ENCODE measurements at regions not wholly inside any gene's neighbourhood (a gene's known extent, or its start where the extent isn't known, plus 50 kb on each side); places are given as distances from the start of the nearest gene placed in this dataset.

- no peaks in the 10 kb centered on the region for H3K4me1 ChIP-seq
- H3K27ac ChIP-seq: no peak overlapping the region
- H3K27me3 ChIP-seq: no peaks in the 10 kb centered on the region
- TF ChIP-seq POLR2AphosphoS5 (IDR thresholded peaks at IDR 0.05) (no peak), CTCF (IDR thresholded peaks at IDR 0.05) (no peak), POLR2A (IDR thresholded peaks at IDR 0.05) (no peak)
- no peaks in the 10 kb centered on the region for H3K36me3 ChIP-seq
- H3K9me3 ChIP-seq: no peaks in the 10 kb centered on the region
- intact Hi-C loops (cut with DNase I; ENCODE audit: low total_unique reads): no loop called here
- H3K4me3 ChIP-seq: no peak overlapping the region
- DNase-seq (ENCODE audit: low spot score in 2 of 2): no peak
Measured at GRCh38 chr5:5919411-5919810, 458.9 kb downstream of the MED10 start.

GRCh38 chr5:5906778-5907177 lies 471.6 kb downstream of the MED10 start:
- TF ChIP-seq POLR2AphosphoS5 (IDR thresholded peaks at IDR 0.05) (no peak), CTCF (IDR thresholded peaks at IDR 0.05) (no peak), POLR2A (IDR thresholded peaks at IDR 0.05) (no peak)
- no peaks in the 10 kb centered on the region for H3K27me3 ChIP-seq
- no peak for DNase-seq (ENCODE audit: low spot score in 2 of 2)
- H3K27ac ChIP-seq: no peak overlapping the region
- H3K36me3 ChIP-seq: no peaks in the 10 kb centered on the region
- intact Hi-C loops (cut with DNase I; ENCODE audit: low total_unique reads): no loop called here
- H3K4me3 ChIP-seq: no peak overlapping the region
- no peaks in the 10 kb centered on the region for H3K9me3 ChIP-seq
- no peaks in the 10 kb centered on the region for H3K4me1 ChIP-seq

GRCh38 chr5:5905186-5905585 lies 473.2 kb downstream of the MED10 start:
- TF ChIP-seq POLR2A (IDR thresholded peaks at IDR 0.05) (no peak), CTCF (IDR thresholded peaks at IDR 0.05) (no peak), POLR2AphosphoS5 (IDR thresholded peaks at IDR 0.05) (no peak)
- no peak overlapping the region for H3K4me3 ChIP-seq
- H3K4me1 ChIP-seq: no peaks in the 10 kb centered on the region
- no peak for DNase-seq (ENCODE audit: low spot score in 2 of 2)
- intact Hi-C loops (cut with DNase I; ENCODE audit: low total_unique reads): no loop called here
- no peaks in the 10 kb centered on the region for H3K27me3 ChIP-seq
- H3K36me3 ChIP-seq: no peaks in the 10 kb centered on the region
- H3K9me3 ChIP-seq: no peaks in the 10 kb centered on the region
- no peak overlapping the region for H3K27ac ChIP-seq

- Histone ChIP-seq H3K36me3 (no peaks in the 10 kb centered on the region), H3K4me1 (no peaks in the 10 kb centered on the region), H3K9me3 (no peaks in the 10 kb centered on the region), H3K27ac (no peak overlapping the region), H3K27me3 (no peaks in the 10 kb centered on the region), H3K4me3 (no peak overlapping the region)
- TF ChIP-seq POLR2A (IDR thresholded peaks at IDR 0.05) (no peak), POLR2AphosphoS5 (IDR thresholded peaks at IDR 0.05) (no peak)
- no peak for DNase-seq (ENCODE audit: low spot score in 2 of 2)
- intact Hi-C loops (cut with DNase I; ENCODE audit: low total_unique reads): no loop called here
Measured at GRCh38 chr5:5904113-5904512, 474.2 kb downstream of the MED10 start.

GRCh38 chr5:5902678-5903646 lies 475.4 kb downstream of the MED10 start:
- no peak for DNase-seq (ENCODE audit: low spot score in 2 of 2)
- no peak overlapping the region for H3K27ac ChIP-seq
- intact Hi-C loops (cut with DNase I; ENCODE audit: low total_unique reads): no loop called here
- no peak overlapping the region for H3K4me3 ChIP-seq
- H3K27me3 ChIP-seq: no peaks in the 10 kb centered on the region
- H3K36me3 ChIP-seq: no peaks in the 10 kb centered on the region
- no peak for TF ChIP-seq POLR2A (IDR thresholded peaks at IDR 0.05)
- no peak for TF ChIP-seq POLR2AphosphoS5 (IDR thresholded peaks at IDR 0.05)
- no peak for TF ChIP-seq CTCF (IDR thresholded peaks at IDR 0.05)
- H3K9me3 ChIP-seq: no peaks in the 10 kb centered on the region
- H3K4me1 ChIP-seq: no peaks in the 10 kb centered on the region

All from breast epithelium (tissue), 4 donors.